ENCODE measurements at regions not wholly inside any gene's neighbourhood (a gene's known extent, or its start where the extent isn't known, plus 50 kb on each side); places are given as distances from the start of the nearest gene placed in this dataset.
A peak's percentile ranks its signal among the peaks of the same experiment; 100 is the strongest.

- H2AFZ ChIP-seq (ENCODE audit: low read depth): 0 out of 2 replicates have a peak overlapping the region, but pooled peaks have one; percentile 44
Observed at GRCh38 chr4:137852326-137852725, 320.0 kb upstream of the PCDH18 start.

More at GRCh38 chr4:137852326-137852725, 320.0 kb upstream of the PCDH18 start:
- no peaks in the 10 kb centered on the region for H3K4me1 ChIP-seq (ENCODE audit: control insufficient read depth in 1 of 2, insufficient read depth in 2 of 2, low read depth in 1 of 2, low read length in 1 of 2)
- no peaks in the 10 kb centered on the region for H3K9me2 ChIP-seq
- no peaks in the 10 kb centered on the region for H4K20me1 ChIP-seq (ENCODE audit: insufficient read depth)
- no peaks in the 10 kb centered on the region for H3K27me3 ChIP-seq (ENCODE audit: insufficient read depth)
- TF ChIP-seq YY1 (IDR thresholded peaks at IDR 0.05; ENCODE audit: low read depth) (no peak), RXRA (IDR thresholded peaks at IDR 0.05; ENCODE audit: borderline replicate concordance, low read depth) (no peak), CTCF (IDR thresholded peaks at IDR 0.05) (no peak), PBX3 (IDR thresholded peaks at IDR 0.05) (no peak), TAF1 (IDR thresholded peaks at IDR 0.05; ENCODE audit: borderline replicate concordance, low read depth, low read length) (no peak), EP300 (IDR thresholded peaks at IDR 0.05; ENCODE audit: borderline replicate concordance in 1 of 2, low read depth in 1 of 2, low read length in 1 of 2) (no peak), ELF1 (IDR thresholded peaks at IDR 0.05) (no peak), NRF1 (IDR thresholded peaks at IDR 0.05; ENCODE audit: low read depth, low read length) (no peak), MXI1 (IDR thresholded peaks at IDR 0.05; ENCODE audit: low read depth, low read length) (no peak), FOXM1 (IDR thresholded peaks at IDR 0.05; ENCODE audit: low read depth) (no peak), EZH2phosphoT487 (IDR thresholded peaks at IDR 0.05; ENCODE audit: borderline replicate concordance, low read depth) (no peak), TEAD4 (IDR thresholded peaks at IDR 0.05; ENCODE audit: borderline replicate concordance, insufficient read depth) (no peak), RFX5 (IDR thresholded peaks at IDR 0.05; ENCODE audit: low read length) (no peak), REST (IDR thresholded peaks at IDR 0.05; ENCODE audit: low read depth, low read length) (no peak), ZBTB33 (IDR thresholded peaks at IDR 0.05; ENCODE audit: borderline replicate concordance, low read depth) (no peak), USF1 (IDR thresholded peaks at IDR 0.05; ENCODE audit: borderline replicate concordance, low read depth) (no peak), FOXJ3 (CRISPR knock-in tag; IDR thresholded peaks at IDR 0.05) (no peak), SMC3 (IDR thresholded peaks at IDR 0.05; ENCODE audit: low read depth, low read length) (no peak), RCOR1 (IDR thresholded peaks at IDR 0.05; ENCODE audit: low read length) (no peak)
- DNase-seq: no peak
- CTCF ChIA-PET: interaction anchor here (1.7 to 2.4 kb wide), 2 partner anchors 12 to 728 kb away, joined by 4 to 7 read pairs; no protein-coding TSS in a partner anchor
- POLR2A ChIA-PET: no interaction called here
- no peak overlapping the region for H3K4me2 ChIP-seq
- no peak overlapping the region for H3K9ac ChIP-seq
- WGBS (ENCODE audit: low lambda C conversion rate): 85% methylated on average over 2 of the region's 2 CpGs
- no peaks in the 10 kb centered on the region for H3F3A ChIP-seq (replicated peaks; ENCODE audit: insufficient read depth)
- H3K27ac ChIP-seq (ENCODE audit: low read depth in 2 of 2, low read length in 1 of 2): no peak overlapping the region
- no peak overlapping the region for H3K4me3 ChIP-seq (ENCODE audit: low read depth in 2 of 2, low read length in 1 of 2)
- no peaks in the 10 kb centered on the region for H3K79me2 ChIP-seq (ENCODE audit: insufficient read depth)
- H3K36me3 ChIP-seq (replicated peaks in 1 of 2; ENCODE audit: control insufficient read depth in 1 of 2, insufficient read depth in 2 of 2, low read length in 1 of 2): no peaks in the 10 kb centered on the region
- peaks cover 14% of the 10 kb centered on the region; the same call in 1 of the 2 replicates for H3K9me3 ChIP-seq
